GM21360 (cell line): ENCODE measurements at regions not wholly inside any gene's neighbourhood (a gene's known extent, or its start where the extent isn't known, plus 50 kb on each side); places are given as distances from the start of the nearest gene placed in this dataset.

Source experiments
- ATAC-seq: cut with Tn5 transposase; IDR thresholded peaks from one replicate; pipeline ENCODE4 v1.9.1; 2021; ENCODE audit warnings: mild to moderate bottlenecking, moderate library complexity; ENCODE audit not compliant: unreplicated experiment

- ATAC-seq = no peak
Observed at GRCh38 chr14:98688446-98688845, 583.6 kb downstream of the BCL11B start.

GRCh38 chr14:98689951-98690350 is 582.0 kb downstream of the BCL11B start:
- ATAC-seq = no peak

GRCh38 chr14:98692832-98693231 is 579.2 kb downstream of the BCL11B start:
- no peak for ATAC-seq

- no peak for ATAC-seq
Observed at GRCh38 chr14:98694541-98694940, 577.5 kb downstream of the BCL11B start.

GRCh38 chr14:98695809-98696208 is 576.2 kb downstream of the BCL11B start:
- no peak for ATAC-seq

GRCh38 chr14:98698341-98698740 is 573.7 kb downstream of the BCL11B start:
- no peak for ATAC-seq

- ATAC-seq = no peak
Observed at GRCh38 chr14:98700748-98701147, 571.2 kb downstream of the BCL11B start.

- no peak for ATAC-seq
Observed at GRCh38 chr14:98701377-98701776, 570.6 kb downstream of the BCL11B start.

- no peak for ATAC-seq
Observed at GRCh38 chr14:98704441-98704840, 567.6 kb downstream of the BCL11B start.

- ATAC-seq = no peak
Observed at GRCh38 chr14:98705871-98706300, 566.1 kb downstream of the BCL11B start.

- no peak for ATAC-seq
Observed at GRCh38 chr14:98707522-98707921, 564.5 kb downstream of the BCL11B start.

GRCh38 chr14:98708555-98708954 is 563.4 kb downstream of the BCL11B start:
- ATAC-seq = no peak

- no peak for ATAC-seq
Observed at GRCh38 chr14:98711453-98711852, 560.5 kb downstream of the BCL11B start.

GRCh38 chr14:98714626-98715425 is 557.2 kb downstream of the BCL11B start:
- ATAC-seq = no peak

- ATAC-seq = no peak
Observed at GRCh38 chr14:98716133-98716532, 555.9 kb downstream of the BCL11B start.

GRCh38 chr14:98721061-98721460 is 550.9 kb downstream of the BCL11B start:
- ATAC-seq = no peak

GRCh38 chr14:98724734-98725133 is 547.3 kb downstream of the BCL11B start:
- no peak for ATAC-seq

- ATAC-seq = no peak
Observed at GRCh38 chr14:98725191-98725590, 546.8 kb downstream of the BCL11B start.

GRCh38 chr14:98725676-98726075 is 546.3 kb downstream of the BCL11B start:
- ATAC-seq = no peak

GRCh38 chr14:98726585-98727405 is 545.2 kb downstream of the BCL11B start:
- no peak for ATAC-seq

GRCh38 chr14:98728024-98728423 is 544.0 kb downstream of the BCL11B start:
- ATAC-seq = no peak

- no peak for ATAC-seq
Observed at GRCh38 chr14:98728836-98729235, 543.2 kb downstream of the BCL11B start.
